Astrocyte (in vitro differentiated cells and primary cell): ENCODE measurements at regions not wholly inside any gene's neighbourhood (a gene's known extent, or its start where the extent isn't known, plus 50 kb on each side); places are given as distances from the start of the nearest gene placed in this dataset.

Experiments used
- EZH2 ChIP-seq: IDR thresholded peaks from 2 replicates; pipeline ENCODE4 v1.6.1; 2012; ENCODE audit warnings: mild to moderate bottlenecking, low read length, inconsistent platforms; ENCODE audit not compliant: insufficient read depth
- TF ChIP-seq, protein P1 (sequence below): IDR thresholded peaks from 2 replicates; pipeline ENCODE4 v1.5.1; 2011; ENCODE audit warnings: low read depth, mild to moderate bottlenecking, inconsistent platforms, low read length, moderate library complexity; ENCODE audit not compliant: insufficient read depth

DNA sequence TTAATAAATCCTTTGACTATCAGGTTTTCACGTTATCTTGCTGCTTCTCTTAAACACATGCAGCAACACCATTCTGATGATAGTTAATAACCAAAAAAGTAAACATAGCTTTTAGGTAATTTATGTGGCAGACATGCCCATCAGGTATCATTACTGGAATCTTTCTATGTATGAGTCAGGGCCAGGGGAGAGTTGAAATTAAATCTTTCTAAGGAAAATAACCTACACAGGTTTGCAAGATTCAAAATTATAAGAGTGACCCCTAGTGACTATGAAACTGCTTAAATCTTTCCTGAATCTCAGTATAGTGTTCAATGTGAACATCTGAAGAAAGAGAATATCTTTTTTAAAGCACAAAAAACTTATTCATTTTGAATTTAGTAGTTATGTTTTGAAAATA is 666.6 kb downstream of the CDH11 start:
- TF ChIP-seq, protein P1, sequence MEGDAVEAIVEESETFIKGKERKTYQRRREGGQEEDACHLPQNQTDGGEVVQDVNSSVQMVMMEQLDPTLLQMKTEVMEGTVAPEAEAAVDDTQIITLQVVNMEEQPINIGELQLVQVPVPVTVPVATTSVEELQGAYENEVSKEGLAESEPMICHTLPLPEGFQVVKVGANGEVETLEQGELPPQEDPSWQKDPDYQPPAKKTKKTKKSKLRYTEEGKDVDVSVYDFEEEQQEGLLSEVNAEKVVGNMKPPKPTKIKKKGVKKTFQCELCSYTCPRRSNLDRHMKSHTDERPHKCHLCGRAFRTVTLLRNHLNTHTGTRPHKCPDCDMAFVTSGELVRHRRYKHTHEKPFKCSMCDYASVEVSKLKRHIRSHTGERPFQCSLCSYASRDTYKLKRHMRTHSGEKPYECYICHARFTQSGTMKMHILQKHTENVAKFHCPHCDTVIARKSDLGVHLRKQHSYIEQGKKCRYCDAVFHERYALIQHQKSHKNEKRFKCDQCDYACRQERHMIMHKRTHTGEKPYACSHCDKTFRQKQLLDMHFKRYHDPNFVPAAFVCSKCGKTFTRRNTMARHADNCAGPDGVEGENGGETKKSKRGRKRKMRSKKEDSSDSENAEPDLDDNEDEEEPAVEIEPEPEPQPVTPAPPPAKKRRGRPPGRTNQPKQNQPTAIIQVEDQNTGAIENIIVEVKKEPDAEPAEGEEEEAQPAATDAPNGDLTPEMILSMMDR: peak; percentile 11
- TF ChIP-seq EZH2: no peak
